ENCODE measurements at regions not wholly inside any gene's neighbourhood (a gene's known extent, or its start where the extent isn't known, plus 50 kb on each side); places are given as distances from the start of the nearest gene placed in this dataset.

DNA sequence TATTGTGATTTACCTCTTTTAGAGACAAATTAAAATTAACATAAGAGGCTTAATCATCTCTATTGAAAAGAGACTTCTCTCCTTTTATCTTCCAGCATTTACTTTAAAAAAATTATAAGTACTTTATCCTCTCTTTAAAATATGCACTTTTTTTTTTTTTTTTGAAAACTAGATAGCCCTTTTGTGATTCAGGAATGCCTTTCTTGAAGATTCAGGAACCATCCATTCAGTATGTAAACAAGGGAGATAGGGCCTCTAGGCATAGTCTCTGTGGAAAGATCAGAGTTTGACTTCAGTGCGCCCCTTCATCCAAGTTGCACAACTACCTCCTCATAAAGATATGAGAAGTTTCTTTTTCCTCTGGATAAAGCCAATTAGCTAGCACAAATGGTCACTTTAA lies 1163.7 kb downstream of the SI start:
- Histone ChIP-seq H3K36me3 (ENCODE audit: control insufficient read depth, insufficient read depth, low read length) (no peaks in the 10 kb centered on the region), H3K27ac (ENCODE audit: insufficient read depth, low read length) (no peak overlapping the region), H3K9ac (ENCODE audit: insufficient read depth, low read length) (no peak overlapping the region), H2AFZ (ENCODE audit: low read length) (no peak overlapping the region), H3K27me3 (ENCODE audit: control insufficient read depth, insufficient read depth, low read length) (no peaks in the 10 kb centered on the region), H4K20me1 (ENCODE audit: control insufficient read depth, extremely low read depth, insufficient read depth, low read length) (no peaks in the 10 kb centered on the region), H3K4me1 (ENCODE audit: control insufficient read depth, extremely low read depth, insufficient read depth, low read length) (no peaks in the 10 kb centered on the region), H3K9me3 (ENCODE audit: control insufficient read depth, insufficient read depth, low read depth, low read length) (no peaks in the 10 kb centered on the region), H3K4me3 (replicated peaks in 1 of 4; ENCODE audit: control extremely low read depth in 1 of 4, insufficient read depth in 1 of 4, low read depth in 3 of 4, low read length in 4 of 4) (no peak overlapping the region), H3K4me2 (ENCODE audit: extremely low read depth, insufficient read depth, low read length) (no peak overlapping the region), H3K79me2 (ENCODE audit: control insufficient read depth, insufficient read depth, low read length) (no peaks in the 10 kb centered on the region)
- no peak for DNase-seq (ENCODE audit: low read depth in 2 of 2)
- TF ChIP-seq, protein P1, sequence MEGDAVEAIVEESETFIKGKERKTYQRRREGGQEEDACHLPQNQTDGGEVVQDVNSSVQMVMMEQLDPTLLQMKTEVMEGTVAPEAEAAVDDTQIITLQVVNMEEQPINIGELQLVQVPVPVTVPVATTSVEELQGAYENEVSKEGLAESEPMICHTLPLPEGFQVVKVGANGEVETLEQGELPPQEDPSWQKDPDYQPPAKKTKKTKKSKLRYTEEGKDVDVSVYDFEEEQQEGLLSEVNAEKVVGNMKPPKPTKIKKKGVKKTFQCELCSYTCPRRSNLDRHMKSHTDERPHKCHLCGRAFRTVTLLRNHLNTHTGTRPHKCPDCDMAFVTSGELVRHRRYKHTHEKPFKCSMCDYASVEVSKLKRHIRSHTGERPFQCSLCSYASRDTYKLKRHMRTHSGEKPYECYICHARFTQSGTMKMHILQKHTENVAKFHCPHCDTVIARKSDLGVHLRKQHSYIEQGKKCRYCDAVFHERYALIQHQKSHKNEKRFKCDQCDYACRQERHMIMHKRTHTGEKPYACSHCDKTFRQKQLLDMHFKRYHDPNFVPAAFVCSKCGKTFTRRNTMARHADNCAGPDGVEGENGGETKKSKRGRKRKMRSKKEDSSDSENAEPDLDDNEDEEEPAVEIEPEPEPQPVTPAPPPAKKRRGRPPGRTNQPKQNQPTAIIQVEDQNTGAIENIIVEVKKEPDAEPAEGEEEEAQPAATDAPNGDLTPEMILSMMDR (conservative IDR thresholded peaks at IDR 0.05 in 1 of 2, IDR thresholded peaks at IDR 0.05 in 1 of 2; ENCODE audit: low read depth in 1 of 2, low read length in 2 of 2): no peak
- no peak for TF ChIP-seq EZH2 (IDR thresholded peaks at IDR 0.05; ENCODE audit: low read length, missing control alignments)

DNA sequence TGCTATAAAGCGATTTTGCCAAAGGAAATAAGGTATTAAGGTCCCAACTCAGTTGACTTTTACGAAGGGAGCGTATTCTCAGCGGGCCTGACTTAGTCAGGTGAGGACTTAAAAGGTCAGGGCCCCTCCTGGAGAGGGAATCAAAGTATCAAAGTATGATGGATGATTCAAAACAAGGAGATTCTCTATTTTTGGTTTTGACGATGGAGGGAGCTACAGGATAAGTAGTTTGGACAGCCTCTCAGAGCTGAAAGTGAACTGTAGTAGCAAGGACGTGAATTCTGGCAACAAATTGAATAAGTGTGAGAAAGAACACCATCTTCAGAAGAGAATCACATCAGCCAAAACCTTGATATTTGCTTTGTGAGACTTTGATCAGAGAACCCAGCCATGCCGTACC lies 1186.5 kb downstream of the SI start:
- no peak overlapping the region for H3K9ac ChIP-seq (ENCODE audit: insufficient read depth, low read length)
- no peaks in the 10 kb centered on the region for H3K36me3 ChIP-seq (ENCODE audit: control insufficient read depth, insufficient read depth, low read length)
- TF ChIP-seq EZH2 (IDR thresholded peaks at IDR 0.05; ENCODE audit: low read length, missing control alignments): no peak
- TF ChIP-seq, protein P1 (conservative IDR thresholded peaks at IDR 0.05 in 1 of 2, IDR thresholded peaks at IDR 0.05 in 1 of 2; ENCODE audit: low read depth in 1 of 2, low read length in 2 of 2): no peak
- no peaks in the 10 kb centered on the region for H4K20me1 ChIP-seq (ENCODE audit: control insufficient read depth, extremely low read depth, insufficient read depth, low read length)
- H2AFZ ChIP-seq (ENCODE audit: low read length): no peak overlapping the region
- H3K4me2 ChIP-seq (ENCODE audit: extremely low read depth, insufficient read depth, low read length): no peak overlapping the region
- H3K27ac ChIP-seq (ENCODE audit: insufficient read depth, low read length): no peak overlapping the region
- H3K9me3 ChIP-seq (ENCODE audit: control insufficient read depth, insufficient read depth, low read depth, low read length): no peaks in the 10 kb centered on the region
- no peak overlapping the region for H3K4me3 ChIP-seq (replicated peaks in 1 of 4; ENCODE audit: control extremely low read depth in 1 of 4, insufficient read depth in 1 of 4, low read depth in 3 of 4, low read length in 4 of 4)
- no peaks in the 10 kb centered on the region for H3K27me3 ChIP-seq (ENCODE audit: control insufficient read depth, insufficient read depth, low read length)
- no peak for DNase-seq (ENCODE audit: low read depth in 2 of 2)
- no peaks in the 10 kb centered on the region for H3K79me2 ChIP-seq (ENCODE audit: control insufficient read depth, insufficient read depth, low read length)
- no peaks in the 10 kb centered on the region for H3K4me1 ChIP-seq (ENCODE audit: control insufficient read depth, extremely low read depth, insufficient read depth, low read length)

DNA sequence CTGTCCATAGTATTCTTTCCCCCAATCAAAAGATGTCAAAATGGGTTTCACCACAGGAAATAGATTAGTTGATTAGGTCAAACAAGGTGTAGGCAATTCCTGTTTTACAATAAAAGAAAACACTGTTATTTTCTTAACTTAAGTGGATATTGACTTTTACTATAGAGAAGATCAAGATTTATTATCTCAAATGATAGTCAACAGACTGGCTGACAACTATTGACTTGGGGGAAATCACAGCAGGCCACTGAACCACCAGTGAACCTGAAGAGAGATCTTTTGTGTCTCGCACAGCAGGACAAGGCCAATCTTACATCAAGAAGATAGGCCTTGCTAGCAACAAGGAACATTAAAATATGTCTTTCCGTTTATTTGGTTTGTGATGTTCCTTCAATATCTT lies 1187.6 kb downstream of the SI start:
- no peak overlapping the region for H2AFZ ChIP-seq (ENCODE audit: low read length)
- no peak overlapping the region for H3K4me3 ChIP-seq (replicated peaks in 1 of 4; ENCODE audit: control extremely low read depth in 1 of 4, insufficient read depth in 1 of 4, low read depth in 3 of 4, low read length in 4 of 4)
- H3K9ac ChIP-seq (ENCODE audit: insufficient read depth, low read length): no peak overlapping the region
- no peak for DNase-seq (ENCODE audit: low read depth in 2 of 2)
- no peak for TF ChIP-seq EZH2 (IDR thresholded peaks at IDR 0.05; ENCODE audit: low read length, missing control alignments)
- TF ChIP-seq, protein P1 (conservative IDR thresholded peaks at IDR 0.05 in 1 of 2, IDR thresholded peaks at IDR 0.05 in 1 of 2; ENCODE audit: low read depth in 1 of 2, low read length in 2 of 2): no peak
- H3K79me2 ChIP-seq (ENCODE audit: control insufficient read depth, insufficient read depth, low read length): no peaks in the 10 kb centered on the region
- no peaks in the 10 kb centered on the region for H3K36me3 ChIP-seq (ENCODE audit: control insufficient read depth, insufficient read depth, low read length)
- no peak overlapping the region for H3K4me2 ChIP-seq (ENCODE audit: extremely low read depth, insufficient read depth, low read length)
- H4K20me1 ChIP-seq (ENCODE audit: control insufficient read depth, extremely low read depth, insufficient read depth, low read length): no peaks in the 10 kb centered on the region
- H3K9me3 ChIP-seq (ENCODE audit: control insufficient read depth, insufficient read depth, low read depth, low read length): no peaks in the 10 kb centered on the region
- no peaks in the 10 kb centered on the region for H3K4me1 ChIP-seq (ENCODE audit: control insufficient read depth, extremely low read depth, insufficient read depth, low read length)
- no peaks in the 10 kb centered on the region for H3K27me3 ChIP-seq (ENCODE audit: control insufficient read depth, insufficient read depth, low read length)
- H3K27ac ChIP-seq (ENCODE audit: insufficient read depth, low read length): no peak overlapping the region
